Ectodermal cell (in vitro differentiated cells): ENCODE measurements at regions not wholly inside any gene's neighbourhood (a gene's known extent, or its start where the extent isn't known, plus 50 kb on each side); places are given as distances from the start of the nearest gene placed in this dataset.
"Not testable (repeated sequence)": the region's sequence is repeated elsewhere in the genome, so short reads cannot be mapped to it uniquely, and the experiment has no call there.

ENCODE experiments used
- H3K27ac ChIP-seq: 2 replicates; pipeline ENCODE4 v1.7.0; 2013; ENCODE audit warnings: mild to moderate bottlenecking, low read depth, low read length; ENCODE audit not compliant: insufficient read depth, poor library complexity, severe bottlenecking
- H3K27me3 ChIP-seq: 2 replicates; pipeline ENCODE4 v1.7.0; 2013; ENCODE audit warnings: mild to moderate bottlenecking, low read length; ENCODE audit not compliant: insufficient read depth, control insufficient read depth, poor library complexity, severe bottlenecking
- H3K36me3 ChIP-seq: one replicate; pipeline ENCODE4 v1.7.0; 2013; ENCODE audit warnings: low read length; ENCODE audit not compliant: control insufficient read depth, insufficient read depth
- H3K4me1 ChIP-seq: one replicate; pipeline ENCODE4 v1.7.0; 2013; ENCODE audit warnings: low read length; ENCODE audit not compliant: control insufficient read depth, insufficient read depth
- H3K4me3 ChIP-seq: 2 replicates; pipeline ENCODE4 v1.7.0; 2013; ENCODE audit warnings: low read depth, low read length, control low read depth; ENCODE audit not compliant: insufficient read depth
- H3K9me3 ChIP-seq: 2 replicates; pipeline ENCODE4 v1.7.0; 2013; ENCODE audit warnings: mild to moderate bottlenecking, low read length, moderate library complexity; ENCODE audit not compliant: control insufficient read depth
- WGBS, 2 experiments: methylation state at CpG; one replicate each; pipeline ENCODE4 v1.1.7; 2013; ENCODE audit warnings: missing lambda C conversion rate in 2 of 2; 5-methylcytosine and 5-hydroxymethylcytosine counted together

GRCh38 chr1:29682171-29682918 is 446.0 kb downstream of the PTPRU start:
- WGBS, 2 experiments, result 78 to 79% methylated on average over 10 of the region's 10 CpGs
- no peak overlapping the region for H3K4me3 ChIP-seq
- no peak overlapping the region for H3K27ac ChIP-seq

GRCh38 chr1:29681416-29681815 is 445.1 kb downstream of the PTPRU start:
- 77 to 86% methylated on average over 4 to 6 of the region's 6 CpGs for WGBS, 2 experiments

More at GRCh38 chr1:29682171-29682918, 446.0 kb downstream of the PTPRU start:
- H3K9me3 ChIP-seq, result no peaks in the 10 kb centered on the region
- no peaks in the 10 kb centered on the region for H3K27me3 ChIP-seq
- no peaks in the 10 kb centered on the region for H3K36me3 ChIP-seq
- H3K4me1 ChIP-seq, result peaks cover 5% of the 10 kb centered on the region

GRCh38 chr1:29679828-29680558 is 443.7 kb downstream of the PTPRU start:
- Histone ChIP-seq H3K27ac (no peak overlapping the region), H3K4me1 (peaks cover 5% of the 10 kb centered on the region), H3K27me3 (no peaks in the 10 kb centered on the region), H3K4me3 (no peak overlapping the region), H3K36me3 (no peaks in the 10 kb centered on the region), H3K9me3 (no peaks in the 10 kb centered on the region)
- WGBS, 2 experiments, result 96 to 98% methylated on average over 11 of the region's 11 CpGs

More at GRCh38 chr1:29681416-29681815, 445.1 kb downstream of the PTPRU start:
- H3K4me1 ChIP-seq, H3K9me3 ChIP-seq, H3K27ac ChIP-seq, H3K36me3 ChIP-seq, H3K4me3 ChIP-seq, H3K27me3 ChIP-seq: not testable (repeated sequence)

DNA sequence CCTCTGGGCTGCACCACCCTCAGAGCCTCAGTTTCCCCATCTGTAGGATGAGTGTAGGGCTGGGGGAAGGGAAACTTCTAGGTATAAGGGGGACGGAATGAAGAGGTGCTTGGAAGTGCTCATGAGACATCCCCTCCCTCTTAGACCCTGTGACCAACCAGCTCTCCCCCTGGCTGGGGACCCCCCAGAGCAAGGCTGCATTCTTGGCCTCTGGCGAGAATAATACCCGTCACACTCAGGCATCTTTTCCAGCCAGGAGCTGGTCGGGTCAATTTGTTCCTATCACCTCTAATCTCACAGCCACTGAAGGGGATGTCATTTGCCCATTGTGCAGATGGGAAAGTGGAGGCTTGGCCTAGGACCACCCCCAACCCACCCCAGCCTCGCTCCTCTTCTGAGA is 443.0 kb downstream of the PTPRU start:
- no peak overlapping the region for H3K27ac ChIP-seq
- 89 to 92% methylated on average over 5 of the region's 5 CpGs for WGBS, 2 experiments
- H3K4me3 ChIP-seq, result no peak overlapping the region
- no peaks in the 10 kb centered on the region for H3K9me3 ChIP-seq
- H3K27me3 ChIP-seq, result no peaks in the 10 kb centered on the region
- H3K36me3 ChIP-seq, result no peaks in the 10 kb centered on the region
- peaks cover 5% of the 10 kb centered on the region for H3K4me1 ChIP-seq

GRCh38 chr1:29677028-29678024 is 441.0 kb downstream of the PTPRU start:
- H3K27ac ChIP-seq, result no peak overlapping the region
- no peak overlapping the region for H3K4me3 ChIP-seq
- no peaks in the 10 kb centered on the region for H3K9me3 ChIP-seq
- WGBS, 2 experiments, result 86 to 87% methylated on average over 18 of the region's 18 CpGs
- H3K36me3 ChIP-seq, result no peaks in the 10 kb centered on the region
- no peaks in the 10 kb centered on the region for H3K27me3 ChIP-seq
- no peaks in the 10 kb centered on the region for H3K4me1 ChIP-seq

DNA sequence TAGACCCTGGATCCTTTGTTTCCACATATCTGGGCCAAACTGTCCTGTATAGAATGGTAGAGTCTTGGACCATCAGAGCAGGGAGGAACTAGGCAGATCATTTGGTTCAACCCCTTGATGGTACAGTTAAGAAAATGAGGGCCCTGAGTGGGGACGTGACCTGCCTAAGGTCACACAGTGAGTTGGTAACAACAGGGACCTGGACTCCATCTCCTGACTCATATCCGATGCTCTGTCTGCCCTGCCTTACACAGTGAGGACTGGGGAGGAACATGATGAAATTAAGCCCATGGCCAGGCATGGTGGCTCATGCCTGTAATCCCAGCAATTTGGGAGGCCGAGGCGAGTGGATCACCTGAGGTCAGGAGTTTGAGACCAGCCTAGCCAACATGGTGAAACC is 440.2 kb downstream of the PTPRU start:
- no peaks in the 10 kb centered on the region for H3K27me3 ChIP-seq
- H3K4me3 ChIP-seq, result no peak overlapping the region
- no peaks in the 10 kb centered on the region for H3K4me1 ChIP-seq
- no peaks in the 10 kb centered on the region for H3K36me3 ChIP-seq
- H3K27ac ChIP-seq, result no peak overlapping the region
- H3K9me3 ChIP-seq, result no peaks in the 10 kb centered on the region
- 65 to 77% methylated on average over 4 of the region's 4 CpGs for WGBS, 2 experiments

- Histone ChIP-seq H3K27ac (no peak overlapping the region), H3K9me3 (no peaks in the 10 kb centered on the region), H3K4me1 (no peaks in the 10 kb centered on the region), H3K4me3 (no peak overlapping the region), H3K27me3 (no peaks in the 10 kb centered on the region), H3K36me3 (no peaks in the 10 kb centered on the region)
- WGBS, 2 experiments, result 84 to 85% methylated on average over 12 of the region's 12 CpGs
Measured at GRCh38 chr1:29675481-29676263, 439.4 kb downstream of the PTPRU start.

DNA sequence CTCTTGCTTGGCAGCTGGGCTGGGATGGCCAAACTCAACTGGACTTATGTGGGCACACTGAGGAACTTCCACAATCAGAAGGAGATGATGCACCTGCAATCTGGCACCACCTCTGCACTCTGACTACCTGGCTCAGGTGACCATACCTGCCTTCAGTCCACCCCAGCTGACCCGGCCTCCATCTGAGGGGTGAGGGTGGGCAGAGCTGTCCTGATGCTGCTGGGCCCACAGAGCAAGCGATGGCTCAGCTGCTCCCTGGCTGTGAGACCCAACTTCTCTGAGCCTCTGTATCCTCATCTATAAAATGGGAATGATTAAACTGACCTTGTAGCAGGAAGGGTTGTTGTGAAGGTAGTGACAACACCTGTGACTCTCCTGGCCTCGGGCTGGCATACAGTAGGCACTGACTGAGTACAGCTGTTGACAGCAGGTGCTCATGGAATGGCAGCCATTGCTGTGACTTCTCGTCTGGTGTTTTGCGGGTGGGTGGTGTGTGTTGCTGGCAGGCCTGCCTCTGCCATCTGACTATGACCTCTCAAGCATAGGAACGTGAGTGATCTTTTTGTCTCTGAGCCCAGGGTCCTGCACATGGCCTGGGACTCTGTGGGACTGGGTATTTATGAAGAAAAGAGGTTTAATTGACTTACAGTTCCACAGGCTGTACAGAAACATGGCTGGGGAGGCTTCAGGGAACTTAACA is 438.5 kb downstream of the PTPRU start:
- Histone ChIP-seq H3K27me3 (no peaks in the 10 kb centered on the region), H3K27ac (no peak overlapping the region), H3K9me3 (no peaks in the 10 kb centered on the region), H3K4me3 (no peak overlapping the region), H3K36me3 (no peaks in the 10 kb centered on the region), H3K4me1 (no peaks in the 10 kb centered on the region)
- WGBS, 2 experiments, result 91 to 97% methylated on average over 6 of the region's 6 CpGs
